H1 (cell line): ENCODE measurements at regions not wholly inside any gene's neighbourhood (a gene's known extent, or its start where the extent isn't known, plus 50 kb on each side); places are given as distances from the start of the nearest gene placed in this dataset.

Experiments
- ATF3 ChIP-seq: IDR thresholded peaks from 2 replicates; pipeline ENCODE4 v1.6.1; 2011; ENCODE audit warnings: low read depth, mild to moderate bottlenecking, low read length; ENCODE audit not compliant: insufficient read depth
- BACH1 ChIP-seq: IDR thresholded peaks from 2 replicates; pipeline ENCODE4 v1.6.1; 2012; ENCODE audit warnings: low read length, improper control_type of control experiment
- CTCF ChIP-seq, 3 experiments: IDR thresholded peaks; 1 replicate in 2 of 3; 2 replicates in 1 of 3; pipeline versions ENCODE4 v1.5.1 to v1.6.1; 2011; ENCODE audit warnings: low read length in 3 of 3, mild to moderate bottlenecking in 3 of 3, inconsistent platforms in 2 of 3, low read depth in 1 of 3, moderate library complexity in 1 of 3; ENCODE audit not compliant: insufficient read depth in 1 of 3; ENCODE audit errors: control extremely low read depth in 1 of 3
- JUN ChIP-seq: IDR thresholded peaks from 2 replicates; pipeline ENCODE4 v1.6.1; 2011; ENCODE audit warnings: low read depth, mild to moderate bottlenecking, improper control_type of control experiment, low read length
- KDM1A ChIP-seq: fragments of 200-600, 300-600 bp; sonication (generic); IDR thresholded peaks from 2 replicates; pipeline ENCODE4 v1.7.1; 2016; ENCODE audit warnings: mild to moderate bottlenecking, low read length, borderline replicate concordance
- MAX ChIP-seq: IDR thresholded peaks from 2 replicates; pipeline ENCODE4 v1.6.1; 2012; ENCODE audit warnings: inconsistent platforms
- RAD21 ChIP-seq, 2 experiments: IDR thresholded peaks in 1 of 2; conservative IDR thresholded peaks in 1 of 2; 2 replicates each; pipeline ENCODE4 v1.6.1; 2011; ENCODE audit warnings: low read depth in 2 of 2, low read length in 2 of 2, improper control_type of control experiment in 1 of 2, inconsistent platforms in 1 of 2, mild to moderate bottlenecking in 1 of 2, moderate library complexity in 1 of 2
- RFX5 ChIP-seq: IDR thresholded peaks from 2 replicates; pipeline ENCODE4 v1.6.1; 2011; ENCODE audit warnings: low read depth, low read length, improper control_type of control experiment, borderline replicate concordance
- SP2 ChIP-seq: IDR thresholded peaks from 2 replicates; pipeline ENCODE4 v1.6.1; 2012; ENCODE audit warnings: mild to moderate bottlenecking, low read length, inconsistent platforms
- TCF12 ChIP-seq: IDR thresholded peaks from 2 replicates; pipeline ENCODE4 v1.6.1; 2011; ENCODE audit warnings: low read depth, mild to moderate bottlenecking, low read length
- USF2 ChIP-seq: IDR thresholded peaks from 2 replicates; pipeline ENCODE4 v1.6.1; 2011; ENCODE audit warnings: low read length, improper control_type of control experiment

- TF ChIP-seq BACH1 (no peak), CTCF (IDR thresholded peaks at IDR 0.05; ENCODE audit: control extremely low read depth in 1 of 3, insufficient read depth in 1 of 3, low read depth in 1 of 3, low read length in 3 of 3) (no peak), ATF3 (no peak), KDM1A (no peak), JUN (no peak), TCF12 (no peak), SP2 (no peak), MAX (no peak), USF2 (no peak), RFX5 (no peak), RAD21 (IDR thresholded peaks at IDR 0.05 in 1 of 2, conservative IDR thresholded peaks at IDR 0.05 in 1 of 2; ENCODE audit: low read depth in 2 of 2, low read length in 2 of 2) (no peak)
Observed at GRCh38 chr10:57222129-57222528, 861.1 kb upstream of the ZWINT start.
